Nephron (organoid): ENCODE measurements at regions not wholly inside any gene's neighbourhood (a gene's known extent, or its start where the extent isn't known, plus 50 kb on each side); places are given as distances from the start of the nearest gene placed in this dataset.

Experiments used
- H3K27ac Mint-ChIP-seq, 3 experiments: 2 replicates each; pipeline ENCODE4 v1.8.0; 2020; ENCODE audit warnings: mixed read lengths in 3 of 3, mild to moderate bottlenecking in 2 of 3, moderate library complexity in 1 of 3
- H3K27me3 Mint-ChIP-seq: 2 replicates; pipeline ENCODE4 v1.8.0; 2021; ENCODE audit warnings: low read depth, mild to moderate bottlenecking, moderate library complexity, mixed read lengths
- H3K36me3 Mint-ChIP-seq: 2 replicates; pipeline ENCODE4 v1.8.0; 2020; ENCODE audit warnings: low read depth, mixed read lengths
- H3K4me1 Mint-ChIP-seq: 2 replicates; pipeline ENCODE4 v1.8.0; 2020; ENCODE audit warnings: mixed read lengths
- H3K4me3 Mint-ChIP-seq, 3 experiments: 2 replicates each; pipeline ENCODE4 v1.8.0; 2020; ENCODE audit warnings: mild to moderate bottlenecking in 3 of 3, mixed read lengths in 3 of 3, moderate library complexity in 2 of 3
- H3K9me3 Mint-ChIP-seq: 2 replicates; pipeline ENCODE4 v1.8.0; 2020; ENCODE audit warnings: mixed read lengths
- TF ChIP-seq, protein P1 (sequence below), 3 experiments: fragments of 200-600 bp; sonication (generic); IDR thresholded peaks; one replicate each; pipeline ENCODE4 v1.5.0; 2021; ENCODE audit warnings: antibody characterized with exemption in 3 of 3; ENCODE audit not compliant: unreplicated experiment in 3 of 3

DNA sequence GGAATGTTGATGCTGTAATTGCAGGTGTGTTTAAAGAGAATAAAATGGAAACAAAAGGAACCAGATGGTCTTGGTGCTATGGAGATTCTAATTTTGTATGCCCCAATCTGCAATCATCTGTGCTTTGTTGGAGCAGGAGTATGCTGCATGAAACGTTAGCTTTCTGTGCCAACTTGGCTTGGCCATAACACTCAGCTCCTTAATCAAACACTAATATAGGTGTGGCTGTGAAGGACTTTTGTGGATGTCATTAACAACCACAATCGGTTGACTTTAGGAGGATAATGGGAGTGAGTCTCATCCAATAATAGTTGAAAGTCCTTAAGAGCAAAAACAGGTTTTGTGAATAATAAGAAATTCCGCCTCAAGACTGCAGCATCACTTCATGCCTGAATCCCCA is 399.2 kb downstream of the NLGN4X start:
- Mint-ChIP-seq H3K4me1 (no peaks in the 10 kb centered on the region), H3K9me3 (no peaks in the 10 kb centered on the region), H3K27me3 (no peaks in the 10 kb centered on the region), H3K27ac (no peak overlapping the region), H3K36me3 (no peaks in the 10 kb centered on the region), H3K4me3 (no peak overlapping the region)
- TF ChIP-seq, protein P1, sequence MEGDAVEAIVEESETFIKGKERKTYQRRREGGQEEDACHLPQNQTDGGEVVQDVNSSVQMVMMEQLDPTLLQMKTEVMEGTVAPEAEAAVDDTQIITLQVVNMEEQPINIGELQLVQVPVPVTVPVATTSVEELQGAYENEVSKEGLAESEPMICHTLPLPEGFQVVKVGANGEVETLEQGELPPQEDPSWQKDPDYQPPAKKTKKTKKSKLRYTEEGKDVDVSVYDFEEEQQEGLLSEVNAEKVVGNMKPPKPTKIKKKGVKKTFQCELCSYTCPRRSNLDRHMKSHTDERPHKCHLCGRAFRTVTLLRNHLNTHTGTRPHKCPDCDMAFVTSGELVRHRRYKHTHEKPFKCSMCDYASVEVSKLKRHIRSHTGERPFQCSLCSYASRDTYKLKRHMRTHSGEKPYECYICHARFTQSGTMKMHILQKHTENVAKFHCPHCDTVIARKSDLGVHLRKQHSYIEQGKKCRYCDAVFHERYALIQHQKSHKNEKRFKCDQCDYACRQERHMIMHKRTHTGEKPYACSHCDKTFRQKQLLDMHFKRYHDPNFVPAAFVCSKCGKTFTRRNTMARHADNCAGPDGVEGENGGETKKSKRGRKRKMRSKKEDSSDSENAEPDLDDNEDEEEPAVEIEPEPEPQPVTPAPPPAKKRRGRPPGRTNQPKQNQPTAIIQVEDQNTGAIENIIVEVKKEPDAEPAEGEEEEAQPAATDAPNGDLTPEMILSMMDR (IDR thresholded peaks at IDR 0.05; ENCODE audit: unreplicated experiment in 3 of 3), result no peak

DNA sequence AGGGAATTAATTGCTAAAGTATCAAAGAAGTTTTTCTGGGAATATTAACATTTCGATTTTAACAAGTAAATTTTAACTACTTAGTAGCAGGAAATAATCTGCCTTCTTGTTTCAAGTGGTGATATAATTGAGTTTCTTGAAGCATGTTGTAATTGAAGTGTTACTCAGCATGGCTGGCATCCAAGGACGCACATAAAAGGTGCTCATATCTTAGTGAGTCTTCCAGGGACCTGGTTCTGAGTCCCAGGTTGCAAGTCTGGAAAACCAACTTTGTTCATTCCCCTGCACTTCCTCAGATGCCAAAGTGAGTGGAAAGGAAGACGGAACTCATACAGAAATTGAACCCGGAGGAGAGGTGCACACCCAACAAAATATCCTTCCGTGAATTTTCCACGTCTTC is 399.6 kb downstream of the NLGN4X start:
- no peak overlapping the region for H3K27ac Mint-ChIP-seq
- H3K9me3 Mint-ChIP-seq, result no peaks in the 10 kb centered on the region
- no peaks in the 10 kb centered on the region for H3K36me3 Mint-ChIP-seq
- H3K4me1 Mint-ChIP-seq, result no peaks in the 10 kb centered on the region
- TF ChIP-seq, protein P1 (IDR thresholded peaks at IDR 0.05; ENCODE audit: unreplicated experiment in 3 of 3), result no peak
- H3K4me3 Mint-ChIP-seq, result no peak overlapping the region
- H3K27me3 Mint-ChIP-seq, result peaks cover 1% of the 10 kb centered on the region

DNA sequence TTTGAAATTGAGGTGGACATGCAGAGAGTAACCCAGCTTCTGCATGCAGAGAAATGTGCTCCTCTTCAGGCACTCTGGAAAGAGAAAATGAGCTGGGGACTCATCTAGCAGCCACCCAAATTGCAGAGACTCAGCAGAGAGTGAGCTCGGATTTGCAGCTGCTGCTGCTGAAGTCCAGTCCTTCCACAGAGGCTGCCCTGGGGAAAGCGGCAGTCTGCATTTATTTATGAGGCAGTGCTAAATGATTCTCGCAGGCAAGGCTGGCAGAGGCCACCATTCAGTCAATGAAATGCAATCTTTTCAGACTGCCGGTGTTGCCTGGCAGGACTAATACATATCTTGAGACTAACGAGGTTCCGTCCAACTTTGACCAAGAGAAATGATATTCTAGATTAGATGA is 404.8 kb downstream of the NLGN4X start:
- peaks cover 6% of the 10 kb centered on the region for H3K27me3 Mint-ChIP-seq
- H3K4me3 Mint-ChIP-seq, result no peak overlapping the region
- no peaks in the 10 kb centered on the region for H3K9me3 Mint-ChIP-seq
- TF ChIP-seq, protein P1 (IDR thresholded peaks at IDR 0.05; ENCODE audit: unreplicated experiment in 3 of 3), result no peak
- H3K4me1 Mint-ChIP-seq, result no peaks in the 10 kb centered on the region
- H3K27ac Mint-ChIP-seq, result no peak overlapping the region
- no peaks in the 10 kb centered on the region for H3K36me3 Mint-ChIP-seq

DNA sequence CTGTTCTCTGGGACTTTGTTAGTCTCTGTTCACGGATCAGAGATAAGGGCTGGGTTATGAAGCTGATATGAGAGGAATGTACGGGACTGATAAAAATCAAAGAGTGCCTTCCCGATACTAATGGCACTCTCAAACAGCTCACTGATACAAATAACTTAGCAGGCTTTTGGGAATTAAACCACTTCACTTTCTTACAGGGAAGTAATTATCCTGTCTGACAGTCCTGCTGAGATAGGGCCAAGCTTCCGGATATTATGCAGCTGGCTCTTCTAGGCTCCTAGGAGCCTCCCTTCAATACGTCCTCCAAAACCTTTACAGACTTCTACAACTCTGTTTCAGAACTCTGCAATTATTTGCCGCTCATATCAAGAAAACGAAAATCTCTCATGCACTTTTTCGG is 418.0 kb downstream of the NLGN4X start:
- peaks cover 3% of the 10 kb centered on the region for H3K27me3 Mint-ChIP-seq
- no peaks in the 10 kb centered on the region for H3K36me3 Mint-ChIP-seq
- no peak overlapping the region for H3K4me3 Mint-ChIP-seq
- TF ChIP-seq, protein P1 (IDR thresholded peaks at IDR 0.05; ENCODE audit: unreplicated experiment in 3 of 3), result no peak
- H3K4me1 Mint-ChIP-seq, result peaks cover 15% of the 10 kb centered on the region
- peaks cover 5% of the 10 kb centered on the region for H3K9me3 Mint-ChIP-seq
- peak overlapping the region in 2 of 3 experiments; percentile 44 to 70 for H3K27ac Mint-ChIP-seq

DNA sequence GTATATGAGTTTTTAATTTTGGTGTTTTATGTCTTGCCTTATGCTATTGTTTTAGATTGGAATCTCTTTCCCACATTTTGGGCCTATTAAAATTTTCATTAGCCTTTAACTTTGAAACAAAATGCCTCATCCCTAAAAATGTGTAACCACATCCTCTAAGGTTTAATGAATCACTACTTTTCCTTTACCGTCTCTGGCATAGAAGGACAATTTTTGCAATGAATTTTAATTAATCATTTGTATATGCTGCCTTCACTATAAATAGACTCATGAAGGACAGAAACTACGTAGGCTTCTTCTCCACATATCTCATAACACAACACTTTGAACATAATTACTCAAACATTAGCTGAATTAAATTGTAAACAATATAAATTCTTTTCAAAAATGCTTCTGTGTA is 421.5 kb downstream of the NLGN4X start:
- Mint-ChIP-seq H3K27me3 (peaks cover 3% of the 10 kb centered on the region), H3K9me3 (peaks cover 2% of the 10 kb centered on the region), H3K4me3 (no peak overlapping the region), H3K36me3 (no peaks in the 10 kb centered on the region), H3K27ac (no peak overlapping the region), H3K4me1 (peaks cover 18% of the 10 kb centered on the region)
- TF ChIP-seq, protein P1 (IDR thresholded peaks at IDR 0.05; ENCODE audit: unreplicated experiment in 3 of 3), result no peak

DNA sequence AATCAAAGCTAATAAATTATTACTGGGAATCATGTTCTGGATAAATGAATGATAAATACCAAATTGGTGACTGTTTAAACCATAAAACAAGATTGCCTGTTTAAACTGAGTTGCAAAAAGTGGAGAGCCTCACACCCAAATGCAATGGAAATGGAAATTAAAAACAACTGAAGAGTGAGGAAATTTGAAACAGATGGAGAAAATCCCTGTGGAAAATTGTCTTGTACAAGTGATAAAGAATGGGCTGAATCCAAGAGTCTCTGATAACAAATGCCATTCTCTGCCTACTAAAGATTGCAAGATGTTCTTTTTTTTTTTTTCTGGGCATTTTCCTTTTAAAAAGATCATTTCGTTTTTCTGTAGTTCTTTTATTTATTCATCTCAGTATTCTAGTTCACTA is 426.3 kb downstream of the NLGN4X start:
- Mint-ChIP-seq H3K27me3 (no peaks in the 10 kb centered on the region), H3K4me1 (peaks cover 4% of the 10 kb centered on the region), H3K4me3 (no peak overlapping the region), H3K9me3 (peaks cover 2% of the 10 kb centered on the region), H3K36me3 (no peaks in the 10 kb centered on the region), H3K27ac (no peak overlapping the region)
- TF ChIP-seq, protein P1 (IDR thresholded peaks at IDR 0.05; ENCODE audit: unreplicated experiment in 3 of 3), result no peak
